ENCODE measurements at regions not wholly inside any gene's neighbourhood (a gene's known extent, or its start where the extent isn't known, plus 50 kb on each side); places are given as distances from the start of the nearest gene placed in this dataset.

DNA sequence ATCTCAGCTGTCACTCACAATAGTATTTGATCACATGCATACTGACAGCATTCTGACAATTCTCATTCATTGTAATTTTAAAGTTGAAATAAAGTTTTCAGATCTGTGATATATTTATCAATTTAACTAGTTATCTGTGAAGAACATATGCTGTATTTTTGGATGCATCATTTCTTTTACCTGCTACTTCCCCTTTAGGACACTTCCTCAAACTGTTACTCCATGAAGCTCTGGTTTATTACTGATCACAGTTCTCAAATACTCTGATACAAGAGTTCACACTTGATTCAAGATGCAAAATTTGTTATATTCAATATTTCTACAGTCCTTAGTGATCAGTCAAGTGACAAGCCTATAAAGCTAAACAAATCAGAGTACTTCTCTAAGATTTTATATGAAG, 1655.2 kb downstream of the LRRC4C start:
- TF ChIP-seq, protein P1, sequence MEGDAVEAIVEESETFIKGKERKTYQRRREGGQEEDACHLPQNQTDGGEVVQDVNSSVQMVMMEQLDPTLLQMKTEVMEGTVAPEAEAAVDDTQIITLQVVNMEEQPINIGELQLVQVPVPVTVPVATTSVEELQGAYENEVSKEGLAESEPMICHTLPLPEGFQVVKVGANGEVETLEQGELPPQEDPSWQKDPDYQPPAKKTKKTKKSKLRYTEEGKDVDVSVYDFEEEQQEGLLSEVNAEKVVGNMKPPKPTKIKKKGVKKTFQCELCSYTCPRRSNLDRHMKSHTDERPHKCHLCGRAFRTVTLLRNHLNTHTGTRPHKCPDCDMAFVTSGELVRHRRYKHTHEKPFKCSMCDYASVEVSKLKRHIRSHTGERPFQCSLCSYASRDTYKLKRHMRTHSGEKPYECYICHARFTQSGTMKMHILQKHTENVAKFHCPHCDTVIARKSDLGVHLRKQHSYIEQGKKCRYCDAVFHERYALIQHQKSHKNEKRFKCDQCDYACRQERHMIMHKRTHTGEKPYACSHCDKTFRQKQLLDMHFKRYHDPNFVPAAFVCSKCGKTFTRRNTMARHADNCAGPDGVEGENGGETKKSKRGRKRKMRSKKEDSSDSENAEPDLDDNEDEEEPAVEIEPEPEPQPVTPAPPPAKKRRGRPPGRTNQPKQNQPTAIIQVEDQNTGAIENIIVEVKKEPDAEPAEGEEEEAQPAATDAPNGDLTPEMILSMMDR (IDR thresholded peaks at IDR 0.05) = no peak
- no peak for TF ChIP-seq POLR2A (IDR thresholded peaks at IDR 0.05)

All from body of pancreas (tissue), 4 donors.